Activated CD8-positive, alpha-beta memory T cell treated with anti-CD3 and anti-CD28 coated beads for 24 hours (primary cell): ENCODE measurements at regions not wholly inside any gene's neighbourhood (a gene's known extent, or its start where the extent isn't known, plus 50 kb on each side); places are given as distances from the start of the nearest gene placed in this dataset.

ENCODE experiments used
- DNase-seq: peaks from one replicate; pipeline ENCODE4 v3.0.0-alpha.2; 2020

DNA sequence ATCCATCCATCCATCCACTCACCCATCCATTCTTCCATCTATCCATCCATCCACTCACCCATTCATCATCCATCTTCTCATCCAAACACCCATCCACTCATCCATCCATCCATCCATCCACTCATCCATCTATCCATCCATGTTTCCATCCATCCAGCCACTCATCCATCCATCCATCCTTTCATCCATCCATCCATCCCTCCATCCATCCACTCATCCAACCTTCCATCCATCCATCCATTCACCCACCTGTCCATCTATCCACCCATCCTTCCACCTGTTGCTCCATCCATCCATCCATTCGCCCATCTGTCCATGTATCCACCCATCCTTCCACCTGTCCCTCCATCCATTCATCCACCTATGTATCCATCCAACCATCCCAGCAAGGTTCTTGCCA is 378.4 kb upstream of the PFKP start:
- no peak for DNase-seq

DNA sequence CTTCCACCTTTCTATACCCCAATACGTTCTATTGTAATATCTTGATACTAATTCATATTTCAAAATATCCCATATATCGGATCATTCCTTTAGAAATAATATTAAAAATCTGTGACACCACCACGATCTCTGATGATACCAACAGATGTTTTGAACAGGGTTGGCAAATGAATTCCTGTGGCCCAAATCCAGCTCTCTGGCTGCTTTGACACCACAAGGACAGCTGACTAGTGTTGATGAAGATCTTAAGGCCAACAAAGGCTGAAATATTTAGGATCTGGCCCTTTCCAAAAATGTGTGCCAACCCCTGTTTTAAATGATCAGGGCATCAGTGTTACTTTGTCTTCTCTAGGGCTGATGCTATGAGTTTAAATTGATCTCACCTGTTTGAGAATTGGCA is 380.7 kb upstream of the PFKP start:
- DNase-seq = no peak

DNA sequence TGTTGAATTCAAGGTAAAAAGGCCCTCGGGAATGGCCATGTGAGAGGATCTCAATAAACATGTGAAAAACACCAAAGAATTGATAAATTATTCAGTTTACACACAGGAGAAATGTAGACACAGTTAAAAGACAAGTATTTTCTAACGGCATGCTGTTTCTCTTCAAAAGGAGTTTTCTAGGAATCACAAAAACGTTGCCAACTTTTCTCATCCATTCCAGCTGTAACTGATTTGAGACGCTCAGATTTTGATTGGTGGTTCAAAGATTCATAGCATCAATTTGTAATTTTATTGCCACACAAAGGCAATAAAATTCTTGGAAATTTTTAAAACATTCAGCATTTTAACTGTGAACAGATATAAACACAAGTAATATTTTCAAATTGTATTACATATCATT is 384.9 kb upstream of the PFKP start:
- no peak for DNase-seq

DNA sequence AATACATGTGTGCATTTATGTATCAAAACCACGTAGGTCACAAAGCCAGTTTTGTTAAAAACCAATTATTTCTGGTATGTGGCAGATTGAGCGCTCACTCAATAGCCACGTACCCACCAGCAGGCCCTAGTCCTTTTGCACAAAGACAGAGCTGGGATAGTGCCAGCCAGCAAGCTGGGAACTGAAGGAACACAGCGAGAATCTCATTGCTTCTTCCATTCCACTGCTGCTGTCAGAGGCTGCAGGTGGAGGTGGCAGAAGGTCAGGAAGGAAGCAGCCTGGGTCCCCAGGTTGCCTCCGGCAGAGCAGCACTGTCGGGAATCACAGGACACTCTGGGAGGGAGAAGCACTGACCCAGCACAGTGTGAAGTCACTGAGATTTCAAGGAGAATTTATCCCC is 385.5 kb upstream of the PFKP start:
- no peak for DNase-seq

DNA sequence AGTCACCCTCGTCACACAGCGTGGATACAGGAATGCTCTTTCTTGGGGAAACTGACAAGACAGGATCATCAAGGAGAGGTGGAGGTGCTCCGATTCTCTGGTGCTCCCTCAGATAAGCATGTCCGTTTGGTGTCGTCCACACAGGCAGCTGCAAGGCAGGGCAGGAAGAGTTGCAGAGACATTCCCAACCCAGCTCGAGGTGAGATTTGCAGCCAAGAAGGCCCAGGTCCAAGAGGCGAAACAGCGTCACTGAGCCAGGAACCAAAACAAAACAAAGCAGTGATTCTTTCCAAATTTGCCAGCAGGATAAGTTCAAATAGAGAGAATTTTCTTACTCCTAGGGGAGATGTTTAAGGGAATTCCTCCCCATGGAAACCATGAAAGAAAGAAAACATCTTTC is 386.5 kb upstream of the PFKP start:
- no peak for DNase-seq

DNA sequence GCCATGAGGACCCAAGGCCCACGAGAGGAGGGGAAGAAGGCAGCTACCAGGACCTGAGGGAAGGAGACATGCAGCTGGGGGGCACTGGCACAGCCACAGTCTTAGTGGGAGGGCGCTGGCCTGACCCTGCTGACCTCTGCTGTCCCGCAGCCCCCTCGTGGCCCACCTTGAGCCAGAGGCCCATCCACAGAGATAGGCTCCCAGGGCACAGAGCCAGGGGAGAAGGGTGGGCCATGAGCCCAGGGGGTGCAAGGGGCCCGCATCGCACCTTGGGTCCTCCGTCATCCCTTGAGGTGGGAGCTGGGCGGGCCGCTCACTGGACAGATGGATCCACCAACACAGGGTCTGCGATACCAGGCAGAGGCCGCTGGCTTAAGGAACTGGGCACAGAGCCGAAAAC is 387.7 kb upstream of the PFKP start:
- DNase-seq = no peak

DNA sequence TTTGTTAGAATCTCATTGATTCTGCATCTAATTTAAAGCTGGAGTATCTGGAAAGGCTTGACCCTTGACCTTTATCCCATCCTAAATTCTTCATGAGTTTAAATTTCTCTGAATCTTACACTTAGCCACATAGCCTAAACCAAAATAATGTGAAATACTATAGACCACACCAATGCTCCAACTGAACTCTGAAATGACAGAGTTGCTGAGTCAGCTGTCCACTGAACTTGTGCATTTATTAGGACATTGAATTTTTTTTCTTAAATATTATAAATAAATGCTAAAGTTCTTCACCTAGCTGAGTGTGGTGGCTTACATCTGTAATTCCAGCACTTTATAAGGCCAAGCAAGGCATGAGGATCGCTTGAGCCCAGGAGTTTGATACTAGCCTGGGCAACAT is 390.9 kb upstream of the PFKP start:
- DNase-seq = no peak

DNA sequence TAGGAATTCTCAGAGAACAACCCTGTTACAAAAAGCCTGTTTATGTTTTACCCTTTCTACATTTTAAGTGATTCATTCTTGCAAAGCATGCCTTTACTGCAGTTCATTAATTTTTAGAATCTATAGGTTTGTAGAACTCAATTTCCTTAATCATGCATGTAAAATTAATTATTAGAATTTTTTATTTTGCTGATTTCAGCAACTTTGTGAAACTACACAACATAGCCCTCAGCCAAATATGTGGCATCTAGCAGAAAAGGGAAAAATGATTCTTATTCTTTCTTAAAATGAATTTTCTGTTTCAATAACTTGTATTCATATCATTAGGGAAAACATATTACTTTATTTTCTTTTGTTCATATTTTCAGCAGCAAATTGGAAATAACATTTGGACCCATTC is 392.9 kb upstream of the PFKP start:
- no peak for DNase-seq

DNA sequence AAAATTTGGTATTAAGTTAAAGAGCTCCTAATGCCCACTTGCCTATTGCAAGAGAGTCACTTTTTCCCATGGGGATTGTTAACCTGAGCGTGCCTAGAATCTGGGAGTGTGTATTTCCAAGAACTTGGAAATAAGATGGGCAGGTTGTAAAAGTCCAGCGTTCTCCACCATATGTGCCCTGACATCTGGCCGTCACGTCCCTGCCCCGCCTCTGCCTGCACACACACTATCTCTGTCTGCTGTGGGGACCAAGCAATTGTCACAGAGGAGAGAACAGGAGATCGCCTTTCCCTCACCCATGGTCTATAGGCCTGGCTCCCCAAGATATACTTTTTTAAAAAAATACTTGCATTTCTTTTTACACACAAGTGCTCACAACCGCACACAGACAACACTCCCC is 396.5 kb upstream of the PFKP start:
- DNase-seq = no peak

DNA sequence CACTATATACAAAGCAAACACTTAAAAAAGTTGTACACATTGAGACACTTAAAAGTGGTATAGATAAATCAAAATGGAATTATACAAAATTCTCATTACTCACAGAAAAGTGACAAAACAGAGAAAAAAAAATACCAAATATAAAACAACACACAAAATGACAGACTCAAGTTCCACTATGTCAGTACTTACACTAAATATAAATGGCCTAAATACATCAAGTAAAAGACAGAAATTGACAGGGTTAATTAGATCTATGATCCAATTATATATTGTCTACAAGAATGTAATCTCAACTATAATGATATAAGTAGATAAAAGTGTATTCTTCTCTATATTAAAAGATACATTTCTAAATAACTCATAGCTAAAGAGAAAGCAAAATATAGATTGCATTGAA is 401.6 kb upstream of the PFKP start:
- no peak for DNase-seq

DNA sequence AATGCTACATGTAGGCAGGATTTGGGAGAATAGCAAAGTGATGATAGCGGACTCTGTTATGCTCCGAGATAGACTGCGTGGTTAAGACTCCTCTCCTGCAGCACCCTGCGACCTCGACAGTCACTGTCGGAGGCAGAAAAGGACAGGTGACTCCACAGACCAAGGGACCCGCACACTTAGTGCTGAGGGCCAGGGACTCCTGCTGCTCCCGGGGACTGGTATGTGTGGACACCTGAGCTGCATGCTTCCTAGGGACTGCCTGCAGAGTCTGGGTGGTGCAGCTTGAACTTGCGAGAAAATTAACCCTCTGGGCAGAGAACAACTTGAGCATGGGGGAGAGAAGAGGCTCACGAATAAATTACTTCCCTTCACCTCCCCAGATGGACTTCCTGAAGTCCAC is 407.1 kb upstream of the PFKP start:
- DNase-seq = no peak

DNA sequence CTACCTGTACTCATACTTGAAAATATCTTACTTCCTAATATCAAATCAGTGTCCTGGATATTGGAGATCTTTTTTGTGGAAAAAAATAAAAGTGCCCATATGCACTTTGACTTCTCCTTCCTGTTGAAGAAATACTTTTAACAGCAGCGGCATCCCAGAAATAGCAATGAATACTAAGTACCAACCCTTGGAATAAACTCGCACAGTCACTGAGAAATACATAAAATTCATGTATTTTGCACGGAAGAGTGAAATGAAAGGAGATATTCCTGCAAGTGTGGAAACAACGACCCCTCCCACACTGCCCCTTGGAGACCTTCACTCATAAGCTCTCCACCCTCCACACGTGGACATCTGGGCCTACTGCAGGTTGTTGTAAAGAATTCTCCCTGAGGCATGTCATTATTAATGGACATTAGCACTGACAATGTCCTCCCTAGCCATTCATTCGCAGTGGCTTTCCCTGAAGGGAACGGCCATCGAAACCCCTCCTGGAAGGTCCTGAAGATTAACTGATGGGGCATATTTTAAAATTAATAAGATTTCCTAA is 407.6 kb upstream of the PFKP start:
- no peak for DNase-seq

DNA sequence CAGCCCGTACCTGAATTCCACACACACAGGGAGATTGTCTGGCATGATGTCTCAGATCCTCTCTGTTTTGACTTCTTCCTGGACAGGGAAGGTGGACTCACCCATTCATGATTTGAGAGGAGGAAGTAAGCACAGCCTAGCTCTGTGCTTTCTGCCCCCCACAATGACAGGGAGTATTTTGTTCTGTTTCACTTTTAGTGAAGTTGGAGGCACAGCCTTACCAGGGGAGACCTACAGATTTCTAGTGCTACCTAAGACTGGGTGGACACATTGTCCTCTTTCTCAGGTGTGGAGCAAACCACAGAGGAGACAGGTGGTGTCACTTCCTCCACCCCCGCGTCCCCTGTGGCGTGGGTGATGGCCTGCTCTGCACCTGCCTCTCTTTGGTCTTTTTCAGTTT is 408.6 kb upstream of the PFKP start:
- no peak for DNase-seq

DNA sequence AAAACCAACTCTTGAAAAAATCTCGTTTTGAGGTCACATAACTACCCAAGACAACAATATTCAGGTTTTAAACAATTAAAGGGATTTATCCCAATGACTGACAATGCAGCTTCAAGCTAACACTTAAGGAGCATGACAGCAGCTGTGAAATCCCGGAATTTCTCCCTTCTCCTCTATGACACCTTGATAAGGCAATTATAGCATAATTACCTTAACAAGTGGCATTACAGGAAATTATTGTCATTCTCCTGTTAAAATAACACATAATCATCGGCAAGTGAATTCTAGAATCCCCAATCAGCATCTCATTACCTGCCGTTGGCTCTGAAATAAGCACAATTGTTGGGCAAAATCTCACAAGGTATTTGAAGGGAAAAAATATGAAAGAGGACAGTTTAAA is 417.0 kb upstream of the PFKP start:
- DNase-seq = no peak

DNA sequence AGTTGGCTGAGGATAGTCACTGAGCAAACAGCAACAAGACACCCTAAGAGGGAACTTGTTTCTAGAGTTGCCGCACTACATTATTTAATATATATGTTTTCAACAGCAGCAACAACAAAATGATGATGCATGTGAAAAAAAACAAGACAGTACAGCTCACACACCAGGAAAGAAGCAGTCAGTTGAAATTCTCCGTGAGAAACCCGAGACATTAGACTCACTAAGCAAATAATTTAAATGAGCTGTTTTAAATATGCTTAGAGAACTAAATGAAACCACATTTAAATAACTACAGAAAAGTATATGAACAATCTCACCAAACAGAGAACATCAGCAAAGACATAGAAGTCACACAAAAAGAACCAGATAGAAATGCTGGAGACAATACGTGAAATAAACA is 426.3 kb upstream of the PFKP start:
- no peak for DNase-seq

DNA sequence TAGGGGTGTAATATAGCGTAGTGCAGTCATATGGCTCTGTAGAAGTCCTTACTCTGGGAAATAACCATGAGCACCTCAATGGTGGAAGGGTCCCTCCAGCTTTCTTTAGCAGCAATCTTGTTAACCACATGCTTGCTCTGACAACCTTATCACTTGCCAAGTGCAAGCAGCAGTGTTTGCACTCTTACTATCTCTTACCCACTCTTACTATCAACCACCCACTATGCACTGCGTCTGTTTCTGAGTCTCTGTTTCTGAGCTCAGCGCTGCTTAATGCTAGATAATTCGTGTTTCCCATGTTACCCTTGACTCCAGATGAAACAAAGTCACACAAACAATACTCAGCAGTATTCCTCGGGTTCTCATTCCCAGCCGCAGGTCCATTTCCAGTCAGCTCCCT is 433.7 kb upstream of the PFKP start:
- DNase-seq = no peak

DNA sequence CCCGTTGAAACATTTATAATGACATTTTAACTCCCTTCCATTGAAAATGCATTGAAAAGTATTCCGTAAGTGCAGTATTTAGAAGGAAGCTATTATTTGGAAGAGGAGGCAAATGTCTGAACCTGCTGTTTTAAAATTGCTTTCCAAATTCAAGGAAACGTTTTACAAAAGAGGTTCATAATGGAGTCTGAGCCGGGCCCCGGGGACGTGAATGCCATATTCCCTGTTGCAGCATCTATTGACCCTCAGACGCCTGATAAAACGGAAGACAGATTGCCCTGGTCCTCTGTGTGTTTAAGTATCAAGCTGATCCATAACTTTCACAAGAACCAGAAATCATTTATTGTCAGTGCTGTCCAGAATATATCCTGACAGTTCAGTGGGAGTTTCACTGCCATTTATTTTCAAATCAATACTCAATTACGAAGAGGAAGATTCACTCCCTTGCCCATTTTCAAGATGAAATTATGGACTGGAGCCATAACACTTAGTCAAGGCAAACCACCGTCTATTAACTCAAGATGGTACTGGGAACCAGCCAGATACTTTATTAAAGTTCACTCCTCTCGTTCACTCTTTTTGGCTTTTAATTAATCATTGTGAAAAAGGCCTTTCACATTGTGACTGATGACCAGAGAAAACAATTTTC is 435.7 kb upstream of the PFKP start:
- no peak for DNase-seq

DNA sequence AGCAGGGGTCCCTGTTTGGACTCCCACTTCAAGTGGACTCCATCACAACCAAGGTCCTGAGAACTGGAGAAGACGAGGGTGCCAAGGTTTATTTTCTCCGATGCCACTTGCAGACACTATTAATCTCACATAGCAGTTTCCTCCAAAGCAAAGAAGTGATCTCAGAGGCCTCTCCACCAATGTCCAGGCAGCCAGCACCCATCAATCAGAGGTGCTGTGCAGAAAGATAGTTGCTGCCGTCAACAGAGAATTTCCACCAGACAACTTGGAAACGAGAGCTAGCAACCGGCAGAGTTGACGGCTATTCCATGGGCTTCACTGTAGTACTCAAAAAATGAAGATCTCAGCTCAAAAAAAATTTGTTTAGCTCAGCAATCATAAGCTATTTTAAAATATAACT is 438.6 kb upstream of the PFKP start:
- no peak for DNase-seq

DNA sequence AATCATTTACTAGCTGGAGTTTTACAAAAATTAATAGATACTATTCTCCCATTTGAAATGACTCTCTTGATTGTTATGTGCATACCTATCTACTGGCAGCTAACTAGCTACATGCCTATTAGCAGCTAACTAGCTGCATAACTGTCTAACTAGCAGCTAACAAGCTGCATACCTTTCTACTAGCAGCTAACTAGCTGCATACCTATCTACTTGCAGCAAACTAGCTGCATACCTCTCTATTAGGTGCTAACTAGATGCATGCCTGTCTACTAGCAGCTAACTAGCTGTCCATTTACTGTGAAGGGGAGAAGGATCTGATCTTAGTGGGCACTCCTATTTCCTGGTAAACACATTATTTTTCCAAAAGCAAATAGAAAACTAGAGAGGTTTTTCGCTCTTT is 439.4 kb upstream of the PFKP start:
- no peak for DNase-seq

DNA sequence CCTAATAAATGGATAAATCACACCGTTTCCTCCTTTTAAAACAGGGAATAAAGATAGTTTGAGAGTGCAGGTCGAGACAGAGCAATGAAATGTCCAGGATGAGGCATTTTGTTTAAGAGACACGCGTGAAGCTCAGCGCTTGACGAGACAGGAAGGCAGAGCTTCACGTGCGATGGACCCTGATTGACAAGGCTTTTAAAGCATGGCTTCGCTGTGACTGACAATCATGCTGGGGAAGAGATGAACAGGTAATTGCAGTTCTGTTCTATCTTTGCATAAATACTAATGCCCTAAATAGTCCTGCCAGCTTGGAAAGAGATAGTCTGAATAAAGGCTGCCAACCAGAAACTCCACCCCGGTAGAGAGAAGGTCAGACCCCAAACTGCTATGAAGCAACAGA is 442.3 kb upstream of the PFKP start:
- DNase-seq = no peak

DNA sequence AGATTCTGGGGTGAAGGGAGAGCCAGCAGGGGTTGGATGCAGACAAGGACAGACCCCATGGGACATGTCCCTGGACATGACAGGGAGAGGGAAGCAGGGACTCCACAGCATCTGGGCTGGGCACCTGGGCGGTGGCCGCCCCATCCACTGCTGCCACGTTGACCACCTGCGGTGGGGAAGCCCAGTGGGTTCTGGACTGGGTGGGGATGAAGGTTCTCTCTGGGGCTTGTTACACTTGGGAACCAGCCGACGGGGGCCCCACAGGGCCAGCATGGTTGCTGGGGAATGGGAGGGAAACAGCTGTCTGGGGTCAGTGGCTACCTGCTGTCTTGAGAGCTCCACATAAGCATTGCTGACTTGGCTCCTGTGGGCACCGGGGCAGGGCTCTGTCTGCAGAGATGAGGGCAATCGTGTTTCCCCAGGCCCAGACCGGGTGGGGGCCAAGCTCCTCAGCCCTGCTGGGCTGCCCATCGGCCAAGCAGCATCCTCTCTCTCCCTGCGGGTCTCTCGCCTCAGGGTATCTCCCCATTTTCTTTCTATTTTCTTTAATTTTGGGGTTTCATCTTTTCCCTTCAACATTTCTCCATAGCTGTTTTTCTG is 443.6 kb upstream of the PFKP start:
- DNase-seq = no peak

DNA sequence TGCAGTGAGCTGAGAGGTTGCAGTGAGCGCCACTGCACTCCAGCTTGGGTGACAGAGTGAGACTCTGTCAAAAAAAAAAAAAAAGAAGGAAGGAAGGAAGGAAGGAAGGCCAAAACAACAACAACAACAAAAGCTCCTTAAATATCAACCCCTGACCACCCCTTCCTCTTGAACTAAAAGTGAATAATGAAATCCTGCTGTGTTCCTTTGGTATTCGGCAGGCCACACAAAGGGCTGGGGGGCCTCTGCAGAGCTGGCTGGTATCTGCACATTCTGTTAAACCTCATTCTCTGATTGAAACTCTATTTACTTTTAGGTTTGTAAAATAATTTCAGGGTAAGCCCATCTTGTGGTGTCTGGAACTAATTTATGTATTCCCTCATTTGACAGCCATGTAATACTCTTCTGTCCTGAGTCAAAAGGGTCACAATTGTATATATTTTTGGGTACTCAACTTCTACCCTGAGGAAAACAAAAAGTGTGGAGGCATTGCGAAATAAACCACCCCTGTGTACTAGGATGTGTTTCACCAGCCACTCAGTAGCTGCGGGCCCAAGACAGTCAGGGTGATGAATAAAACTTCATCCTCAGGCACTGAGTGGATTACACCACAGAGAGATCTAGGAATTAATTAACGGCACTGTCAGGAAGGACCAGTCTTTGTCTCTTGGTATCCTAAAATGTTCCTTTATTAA is 446.4 kb upstream of the PFKP start:
- DNase-seq = no peak

DNA sequence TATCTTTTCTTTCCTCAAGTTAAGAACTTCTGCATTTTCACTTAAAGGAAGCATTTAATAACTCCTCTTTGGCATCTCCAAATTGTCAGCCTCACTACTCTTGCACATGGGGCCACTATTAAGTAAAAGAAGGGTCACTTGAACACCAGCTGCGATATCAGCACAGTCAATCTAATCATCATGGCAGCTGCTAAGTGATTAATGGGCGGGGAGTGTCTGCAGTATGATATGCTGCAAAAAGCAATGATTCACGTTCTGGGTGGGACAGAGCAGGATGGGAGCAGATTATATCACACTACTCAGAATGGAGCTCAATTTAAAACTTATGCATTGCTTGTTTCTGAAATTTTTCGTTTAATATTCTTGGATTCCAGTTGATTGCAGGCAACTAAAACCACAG is 447.4 kb upstream of the PFKP start:
- no peak for DNase-seq

DNA sequence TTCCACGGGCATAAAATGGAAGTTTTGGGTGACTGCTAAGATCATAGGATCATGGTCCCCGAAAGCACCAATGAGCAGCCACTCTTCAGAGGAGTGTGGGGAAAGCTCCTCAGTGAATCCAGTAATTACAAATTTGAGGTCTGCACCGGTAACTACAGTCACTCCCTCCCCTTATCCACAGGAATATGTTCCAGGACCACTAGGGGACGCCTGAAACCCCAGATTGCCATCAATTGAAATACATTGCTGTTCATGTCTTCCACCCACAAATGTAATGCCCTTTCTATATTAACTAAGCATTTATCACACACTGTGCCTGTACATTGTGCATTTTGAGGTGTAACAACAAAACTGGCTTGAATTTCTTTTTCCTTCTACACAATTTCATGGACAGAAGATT is 447.9 kb upstream of the PFKP start:
- no peak for DNase-seq

DNA sequence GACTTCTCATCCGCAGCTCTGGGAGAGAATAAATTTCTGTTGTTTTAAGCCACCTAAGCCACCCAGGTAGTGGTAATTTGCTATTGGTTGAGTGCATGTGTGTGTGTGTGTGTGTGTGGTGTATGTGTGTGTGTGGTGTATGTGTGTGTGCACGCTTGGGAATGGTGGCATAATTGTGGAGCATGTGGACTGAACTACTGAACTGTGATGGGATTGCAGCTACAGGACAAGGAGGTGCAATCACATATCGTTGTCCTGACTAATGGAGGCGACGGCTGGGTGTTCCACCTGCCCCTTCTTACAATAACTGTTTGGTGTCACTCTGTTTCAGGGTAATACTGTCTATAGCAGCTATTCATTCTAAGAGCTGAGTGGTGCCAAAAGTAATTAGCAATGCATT is 448.7 kb upstream of the PFKP start:
- DNase-seq = no peak
